Kidney (tissue), 13 donors: ENCODE measurements at regions not wholly inside any gene's neighbourhood (a gene's known extent, or its start where the extent isn't known, plus 50 kb on each side); places are given as distances from the start of the nearest gene placed in this dataset.

Experiments used
- DNase-seq, 5 donors: peaks; one replicate each; pipeline ENCODE4 v3.0.0-alpha.2; 2013 to 2020
- FAIRE-seq: peaks from 2 replicates; lab custom pipeline; 2012; peaks lifted over from hg19 to GRCh38; lab: Jason Lieb, UNC
- H3K27ac ChIP-seq, 2 donors: one replicate each; pipeline ENCODE4 v1.7.0; 2013; ENCODE audit warnings: low read depth in 2 of 2, low read length in 2 of 2, inconsistent platforms in 1 of 2
- H3K27me3 ChIP-seq: one replicate; pipeline ENCODE4 v1.7.1; 2013; ENCODE audit warnings: low read length, inconsistent platforms; ENCODE audit not compliant: control insufficient read depth, insufficient read depth
- H3K36me3 ChIP-seq, 3 donors: one replicate each; pipeline versions ENCODE4 v1.7.0 to v1.7.1; 2013; ENCODE audit warnings: low read length in 3 of 3, control low read depth in 1 of 3, inconsistent platforms in 1 of 3; ENCODE audit not compliant: insufficient read depth in 3 of 3, control insufficient read depth in 2 of 3
- H3K4me1 ChIP-seq, 3 donors: one replicate each; pipeline versions ENCODE4 v1.7.0 to v1.7.1; 2013; ENCODE audit warnings: low read length in 3 of 3, inconsistent platforms in 1 of 3, low read depth in 1 of 3; ENCODE audit not compliant: control insufficient read depth in 2 of 3, insufficient read depth in 2 of 3
- H3K4me3 ChIP-seq, 3 donors: one replicate each; pipeline versions ENCODE4 v1.7.0 to v1.8.1; 2013; ENCODE audit warnings: low read length in 3 of 3, control low read depth in 1 of 3, inconsistent platforms in 1 of 3
- H3K9ac ChIP-seq, 3 donors: one replicate each; pipeline versions ENCODE4 v1.7.0 to v1.7.1; 2013; ENCODE audit warnings: low read length in 3 of 3, control low read depth in 1 of 3, inconsistent platforms in 1 of 3
- H3K9me3 ChIP-seq, 3 donors: one replicate each; pipeline versions ENCODE4 v1.7.0 to v1.7.1; 2013; ENCODE audit warnings: low read length in 3 of 3, control low read depth in 1 of 3, inconsistent platforms in 1 of 3; ENCODE audit not compliant: control insufficient read depth in 2 of 3, insufficient read depth in 1 of 3
- CTCF ChIP-seq: IDR thresholded peaks from 3 replicates; pipeline ENCODE4 v1.5.1; 2012; ENCODE audit warnings: mild to moderate bottlenecking, moderate library complexity, borderline replicate concordance; ENCODE audit not compliant: insufficient read depth; ENCODE audit errors: extremely low read depth
- intact Hi-C: fragments of 100-400 bp; cut with DNase I; formaldehyde crosslinking; loops from one replicate; pipeline ENCODE4 v1.11.1; 2022
- donor health status: control.
- donor health status: control.
- donor health status: control.
- donor health status: control.
- donor health status: control.
- donor health status: DM: yes; HTN: yes; CAD: no.
- donor health status: Normal renal cell carcinoma (clear cell type).

GRCh38 chr18:34121200-34121721 is 103.5 kb downstream of the NOL4 start:
- no peaks in the 10 kb centered on the region for H3K27me3 ChIP-seq
- intact Hi-C loops, result no loop called here
- TF ChIP-seq CTCF, result no peak

GRCh38 chr18:34120294-34120693 is 104.4 kb downstream of the NOL4 start:
- Histone ChIP-seq H3K27me3 (no peaks in the 10 kb centered on the region), H3K36me3 (no peaks in the 10 kb centered on the region), H3K4me3 (peak overlapping the region in 1 of 3 donors; percentile 26), H3K4me1 (peaks cover 0 to 7% (median 0%) of the 10 kb centered on the region in 3 donors), H3K9ac (no peak overlapping the region), H3K27ac (no peak overlapping the region), H3K9me3 (no peaks in the 10 kb centered on the region)
- intact Hi-C loops, result no loop called here
- TF ChIP-seq CTCF, result no peak
- FAIRE-seq, result no peak
- DNase-seq, result no peak

More at GRCh38 chr18:34121200-34121721, 103.5 kb downstream of the NOL4 start:
- DNase-seq (peak in 3 of 5 donors; percentile 29 to 78 (median 74)), FAIRE-seq (no peak)
- no peaks in the 10 kb centered on the region for H3K36me3 ChIP-seq
- peaks cover 0 to 7% (median 0%) of the 10 kb centered on the region in 3 donors for H3K4me1 ChIP-seq
- no peak overlapping the region for H3K27ac ChIP-seq
- peak overlapping the region in 1 of 3 donors; percentile 47 for H3K9ac ChIP-seq
- no peaks in the 10 kb centered on the region for H3K9me3 ChIP-seq
- H3K4me3 ChIP-seq, result peak overlapping the region in 1 of 3 donors; percentile 26

GRCh38 chr18:34117319-34117718 is 107.4 kb downstream of the NOL4 start:
- TF ChIP-seq CTCF, result no peak
- Histone ChIP-seq H3K9me3 (no peaks in the 10 kb centered on the region), H3K36me3 (no peaks in the 10 kb centered on the region), H3K9ac (no peak overlapping the region), H3K4me1 (peaks cover 0 to 7% (median 0%) of the 10 kb centered on the region in 3 donors), H3K4me3 (no peak overlapping the region), H3K27me3 (no peaks in the 10 kb centered on the region), H3K27ac (no peak overlapping the region)
- peak; percentile 3 for FAIRE-seq
- DNase-seq, result peak in 2 of 5 donors; percentile 31 to 41
- intact Hi-C loops, result no loop called here
